ENCODE measurements at regions not wholly inside any gene's neighbourhood (a gene's known extent, or its start where the extent isn't known, plus 50 kb on each side); places are given as distances from the start of the nearest gene placed in this dataset.

DNA sequence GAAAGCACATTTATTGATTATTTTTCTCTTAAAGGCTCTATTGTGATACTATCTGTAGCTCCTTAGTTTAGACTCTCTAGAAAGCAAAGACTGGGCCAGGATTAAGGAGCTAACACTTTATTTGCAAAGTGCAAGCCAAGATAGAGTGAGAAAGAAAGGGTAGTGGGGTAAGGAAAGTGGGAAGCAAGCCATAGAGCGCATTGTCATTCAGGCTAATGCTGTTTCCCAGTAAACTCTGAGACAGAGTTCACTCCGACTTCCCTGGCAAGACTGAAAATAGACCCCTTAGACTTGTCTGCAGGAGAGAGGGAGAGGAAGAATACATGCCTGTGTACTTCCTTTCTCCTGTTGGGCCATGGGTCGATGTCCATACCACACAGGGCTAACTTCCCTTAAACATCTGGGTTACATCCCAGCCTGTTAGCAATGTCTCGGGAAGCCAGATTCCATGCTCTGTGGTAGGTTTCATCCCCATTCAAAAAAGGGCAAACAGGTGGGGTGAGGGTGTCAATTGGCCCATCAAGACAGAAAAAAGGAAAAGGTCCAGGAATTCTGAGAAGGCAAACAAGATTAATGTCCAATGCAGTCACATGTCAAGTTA, 875.8 kb upstream of the CELF2 start:
- H3K4me3 ChIP-seq: no peak overlapping the region

DNA sequence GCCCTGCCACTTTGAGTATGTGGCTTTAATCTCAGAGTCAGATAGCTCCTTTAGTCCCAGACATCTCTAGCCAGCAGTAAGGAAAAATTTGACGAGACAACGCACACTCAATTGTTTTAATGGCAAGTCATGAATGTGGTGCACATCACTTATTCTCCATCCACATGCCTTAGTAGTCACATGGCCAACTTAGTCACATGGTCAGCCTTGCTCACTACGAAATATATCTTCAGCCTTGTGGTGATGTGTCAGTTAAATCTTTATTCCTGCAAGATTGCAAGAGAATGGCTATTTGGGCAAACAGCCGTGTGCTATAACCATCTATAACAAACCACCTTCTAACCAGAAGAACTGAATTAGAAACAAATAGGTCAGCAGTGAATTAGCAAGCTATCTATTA, 871.1 kb upstream of the CELF2 start:
- no peak for DNase-seq (ENCODE audit: low read depth in 1 of 2, low spot score in 1 of 2)
- TF ChIP-seq, protein P1, sequence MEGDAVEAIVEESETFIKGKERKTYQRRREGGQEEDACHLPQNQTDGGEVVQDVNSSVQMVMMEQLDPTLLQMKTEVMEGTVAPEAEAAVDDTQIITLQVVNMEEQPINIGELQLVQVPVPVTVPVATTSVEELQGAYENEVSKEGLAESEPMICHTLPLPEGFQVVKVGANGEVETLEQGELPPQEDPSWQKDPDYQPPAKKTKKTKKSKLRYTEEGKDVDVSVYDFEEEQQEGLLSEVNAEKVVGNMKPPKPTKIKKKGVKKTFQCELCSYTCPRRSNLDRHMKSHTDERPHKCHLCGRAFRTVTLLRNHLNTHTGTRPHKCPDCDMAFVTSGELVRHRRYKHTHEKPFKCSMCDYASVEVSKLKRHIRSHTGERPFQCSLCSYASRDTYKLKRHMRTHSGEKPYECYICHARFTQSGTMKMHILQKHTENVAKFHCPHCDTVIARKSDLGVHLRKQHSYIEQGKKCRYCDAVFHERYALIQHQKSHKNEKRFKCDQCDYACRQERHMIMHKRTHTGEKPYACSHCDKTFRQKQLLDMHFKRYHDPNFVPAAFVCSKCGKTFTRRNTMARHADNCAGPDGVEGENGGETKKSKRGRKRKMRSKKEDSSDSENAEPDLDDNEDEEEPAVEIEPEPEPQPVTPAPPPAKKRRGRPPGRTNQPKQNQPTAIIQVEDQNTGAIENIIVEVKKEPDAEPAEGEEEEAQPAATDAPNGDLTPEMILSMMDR (IDR thresholded peaks at IDR 0.05; ENCODE audit: low read depth, low read length): no peak
- Histone ChIP-seq H3K4me1 (ENCODE audit: low read depth) (no peaks in the 10 kb centered on the region), H3K4me3 (no peak overlapping the region), H3K9me3 (ENCODE audit: low read depth) (no peaks in the 10 kb centered on the region), H3K36me3 (no peaks in the 10 kb centered on the region), H3K27me3 (no peaks in the 10 kb centered on the region), H3K27ac (no peak overlapping the region)

More for the DNA sequence above, 875.8 kb upstream of the CELF2 start:
- no peak overlapping the region for H3K27ac ChIP-seq
- no peaks in the 10 kb centered on the region for H3K9me3 ChIP-seq (ENCODE audit: low read depth)
- H3K4me1 ChIP-seq (ENCODE audit: low read depth): no peaks in the 10 kb centered on the region
- TF ChIP-seq, protein P1 (IDR thresholded peaks at IDR 0.05; ENCODE audit: low read depth, low read length): no peak
- no peaks in the 10 kb centered on the region for H3K36me3 ChIP-seq
- no peaks in the 10 kb centered on the region for H3K27me3 ChIP-seq
- DNase-seq (ENCODE audit: low read depth in 1 of 2, low spot score in 1 of 2): no peak

DNA sequence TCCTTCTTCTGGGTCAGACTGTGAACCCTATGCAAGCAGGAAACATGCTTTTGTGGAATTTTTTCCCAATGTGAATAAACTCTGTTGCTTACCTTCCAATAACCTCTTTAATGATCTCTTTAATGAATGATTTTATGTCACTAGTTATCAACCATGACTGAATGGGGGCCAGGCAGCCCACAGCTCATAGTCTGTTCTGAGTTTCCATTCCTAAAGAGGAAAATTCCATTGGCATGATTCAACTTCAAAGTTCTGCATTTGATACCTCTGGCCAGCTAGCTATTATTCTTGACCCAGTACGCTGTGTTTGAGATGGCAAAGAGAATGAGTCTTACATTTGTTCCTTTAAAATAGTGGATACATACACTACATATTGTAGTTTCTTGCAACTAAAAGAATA, 867.8 kb upstream of the CELF2 start:
- DNase-seq (ENCODE audit: low read depth in 1 of 2, low spot score in 1 of 2): peak in 1 of 2 donors; percentile 2
- TF ChIP-seq, protein P1 (IDR thresholded peaks at IDR 0.05; ENCODE audit: low read depth, low read length): no peak
- no peak overlapping the region for H3K4me3 ChIP-seq
- H3K9me3 ChIP-seq (ENCODE audit: low read depth): no peaks in the 10 kb centered on the region
- no peaks in the 10 kb centered on the region for H3K36me3 ChIP-seq
- H3K4me1 ChIP-seq (ENCODE audit: low read depth): no peaks in the 10 kb centered on the region
- H3K27ac ChIP-seq: no peak overlapping the region
- H3K27me3 ChIP-seq: no peaks in the 10 kb centered on the region

DNA sequence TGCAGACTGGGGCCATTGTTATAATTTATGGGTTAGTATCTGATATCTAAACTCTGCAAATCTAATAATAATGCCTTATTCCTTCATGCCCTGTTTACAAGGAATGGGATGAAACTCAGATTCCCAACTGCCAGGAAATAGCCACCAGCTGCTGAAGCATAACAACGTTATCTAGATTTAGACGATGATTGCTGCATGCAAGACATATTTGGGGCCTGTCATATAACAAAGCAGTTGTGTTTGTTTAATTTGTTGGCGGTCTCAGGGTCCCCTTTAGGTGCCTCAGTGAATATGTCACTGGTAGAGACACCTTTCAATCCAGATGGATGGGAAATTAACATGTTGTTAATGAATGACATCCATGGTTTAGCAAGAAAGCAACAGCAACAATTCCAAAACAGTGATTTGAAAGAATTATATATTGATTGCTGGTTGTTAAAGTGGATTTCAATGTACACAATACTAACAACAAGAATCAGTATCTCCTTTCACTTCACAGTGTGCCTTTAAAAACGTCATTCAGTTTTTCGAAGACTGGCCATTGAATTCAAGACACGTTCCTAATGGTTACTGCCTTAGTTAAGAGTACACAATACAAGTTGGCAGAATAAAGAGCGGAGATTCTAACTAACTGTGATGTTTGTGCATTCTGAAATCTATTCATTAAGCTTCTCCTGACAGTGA, 860.6 kb upstream of the CELF2 start:
- Histone ChIP-seq H3K4me3 (no peak overlapping the region), H3K36me3 (no peaks in the 10 kb centered on the region), H3K27ac (no peak overlapping the region), H3K9me3 (ENCODE audit: low read depth) (no peaks in the 10 kb centered on the region), H3K27me3 (no peaks in the 10 kb centered on the region), H3K4me1 (ENCODE audit: low read depth) (no peaks in the 10 kb centered on the region)
- no peak for DNase-seq (ENCODE audit: low read depth in 1 of 2, low spot score in 1 of 2)
- TF ChIP-seq, protein P1 (IDR thresholded peaks at IDR 0.05; ENCODE audit: low read depth, low read length): no peak

DNA sequence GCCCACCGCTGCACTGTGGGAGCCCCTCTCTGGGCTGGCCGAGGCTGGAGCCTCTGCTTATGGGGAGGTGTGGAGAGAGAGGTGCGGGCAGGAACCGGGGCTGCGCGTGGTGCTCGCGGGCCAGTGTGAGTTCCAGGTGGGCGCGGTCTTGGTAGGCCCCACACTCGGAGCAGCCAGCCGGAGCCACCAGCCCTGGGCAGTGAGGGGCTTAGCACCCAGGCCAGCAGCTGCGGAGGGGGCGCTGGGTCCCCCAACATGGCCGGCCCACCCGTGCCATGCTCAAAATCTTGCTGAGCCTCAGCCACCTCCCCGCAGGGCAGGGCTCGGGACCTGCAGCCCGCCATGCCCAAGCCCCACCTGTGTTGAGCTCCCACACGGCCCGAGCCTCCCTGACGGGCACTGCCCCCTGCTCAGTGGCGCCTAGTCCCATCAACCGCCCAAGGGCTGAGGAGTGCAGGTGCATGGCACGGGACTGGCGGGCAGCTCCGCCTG, 856.8 kb upstream of the CELF2 start:
- Histone ChIP-seq H3K9me3 (ENCODE audit: low read depth) (no peaks in the 10 kb centered on the region), H3K36me3 (no peaks in the 10 kb centered on the region)
- TF ChIP-seq, protein P1 (IDR thresholded peaks at IDR 0.05; ENCODE audit: low read depth, low read length): no peak

More for the DNA sequence above, 856.8 kb upstream of the CELF2 start:
- no peaks in the 10 kb centered on the region for H3K4me1 ChIP-seq (ENCODE audit: low read depth)
- H3K27me3 ChIP-seq: no peaks in the 10 kb centered on the region
- DNase-seq (ENCODE audit: low read depth in 1 of 2, low spot score in 1 of 2): no peak
- H3K27ac ChIP-seq: no peak overlapping the region
- no peak overlapping the region for H3K4me3 ChIP-seq
